ENCODE measurements at regions not wholly inside any gene's neighbourhood (a gene's known extent, or its start where the extent isn't known, plus 50 kb on each side); places are given as distances from the start of the nearest gene placed in this dataset.

DNA sequence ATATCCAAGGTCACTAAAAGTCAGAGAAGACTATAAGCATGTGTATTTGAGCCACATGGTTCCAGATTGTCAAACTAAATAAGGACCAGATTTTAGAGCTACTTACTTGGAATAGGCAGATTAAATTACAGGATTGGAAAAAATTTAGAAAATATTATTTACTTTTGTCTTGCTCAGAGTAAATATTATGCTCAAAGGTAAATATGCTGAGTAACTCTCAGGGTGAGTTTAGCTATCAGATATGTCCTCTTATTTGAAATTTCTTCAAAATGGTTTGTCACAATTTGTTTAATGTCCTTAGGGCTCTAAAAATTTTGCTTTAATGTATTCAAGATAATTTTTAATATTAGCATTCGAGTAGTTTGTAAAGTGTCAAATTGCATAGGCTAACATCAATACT lies 2455.2 kb downstream of the PCDH9 start (continued):
- TF ChIP-seq SNAI1 (CRISPR knock-in tag; IDR thresholded peaks at IDR 0.05; ENCODE audit: borderline replicate concordance) (no peak), TAF1 (CRISPR knock-in tag; IDR thresholded peaks at IDR 0.05) (no peak), NONO (IDR thresholded peaks at IDR 0.05) (no peak), NONO (CRISPR knock-in tag; conservative IDR thresholded peaks at IDR 0.05) (no peak), EHMT2 (IDR thresholded peaks at IDR 0.05; ENCODE audit: borderline replicate concordance, low read depth, low read length) (no peak), ZNF256 (CRISPR knock-in tag; conservative IDR thresholded peaks at IDR 0.05) (no peak), CENPT (CRISPR knock-in tag; IDR thresholded peaks at IDR 0.05; ENCODE audit: low read depth) (no peak), FIP1L1 (IDR thresholded peaks at IDR 0.05; ENCODE audit: borderline replicate concordance, insufficient read depth, low read depth, low read length) (no peak), MBD4 (IDR thresholded peaks at IDR 0.05; ENCODE audit: borderline replicate concordance, low read length) (no peak)
- TF ChIP-seq, protein P1, sequence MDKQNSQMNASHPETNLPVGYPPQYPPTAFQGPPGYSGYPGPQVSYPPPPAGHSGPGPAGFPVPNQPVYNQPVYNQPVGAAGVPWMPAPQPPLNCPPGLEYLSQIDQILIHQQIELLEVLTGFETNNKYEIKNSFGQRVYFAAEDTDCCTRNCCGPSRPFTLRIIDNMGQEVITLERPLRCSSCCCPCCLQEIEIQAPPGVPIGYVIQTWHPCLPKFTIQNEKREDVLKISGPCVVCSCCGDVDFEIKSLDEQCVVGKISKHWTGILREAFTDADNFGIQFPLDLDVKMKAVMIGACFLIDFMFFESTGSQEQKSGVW (CRISPR knock-in tag; IDR thresholded peaks at IDR 0.05; ENCODE audit: borderline replicate concordance) = no peak

DNA sequence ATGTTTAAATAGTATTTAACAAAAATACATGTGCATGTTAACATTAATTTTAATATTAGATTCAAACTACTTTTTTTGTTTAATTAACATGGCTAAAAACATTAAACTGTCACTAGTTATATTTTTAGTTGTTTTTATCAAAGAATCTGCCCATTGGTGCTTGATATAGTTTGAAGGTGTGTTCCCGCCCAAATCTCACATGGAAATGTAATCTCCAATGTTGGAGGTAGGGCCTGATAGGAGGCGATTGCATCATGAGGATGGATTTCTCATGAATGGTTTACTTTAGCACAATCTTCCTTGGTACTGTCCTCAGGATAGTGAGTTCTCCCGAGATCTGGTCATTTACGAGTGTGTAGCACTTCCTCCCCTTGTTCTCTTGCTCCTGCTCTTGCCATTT lies 2459.4 kb downstream of the PCDH9 start:
- no TSS peak for BruUV-seq (replicated peaks)
- Histone ChIP-seq H3K9me3 (ENCODE audit: low read length) (no peaks in the 10 kb centered on the region), H3K36me3 (replicated peaks in 1 of 2; ENCODE audit: control insufficient read depth in 1 of 2, insufficient read depth in 2 of 2, low read length in 2 of 2) (no peaks in the 10 kb centered on the region), H2AFZ (ENCODE audit: low read length) (peak overlapping the region; percentile 54), H3K4me2 (ENCODE audit: low read depth, low read length) (no peak overlapping the region), H3K9ac (ENCODE audit: insufficient read depth, low read depth, low read length) (no peak overlapping the region), H3K4me3 (replicated peaks in 1 of 3; ENCODE audit: insufficient read depth in 1 of 3, low read depth in 2 of 3, low read length in 3 of 3) (no peak overlapping the region), H3K4me1 (ENCODE audit: insufficient read depth, low read length) (no peaks in the 10 kb centered on the region), H3K27me3 (ENCODE audit: control insufficient read depth in 1 of 2, insufficient read depth in 2 of 2, low read length in 2 of 2) (no peaks in the 10 kb centered on the region), H4K20me1 (ENCODE audit: insufficient read depth, low read length) (no peaks in the 10 kb centered on the region), H3K27ac (ENCODE audit: extremely low read length, insufficient read depth, low read length) (no peak overlapping the region), H3K79me2 (ENCODE audit: insufficient read depth, low read length) (no peaks in the 10 kb centered on the region)
- no peak for FAIRE-seq
- no peak for TF ChIP-seq JDP2 (CRISPR knock-in tag; IDR thresholded peaks at IDR 0.05; ENCODE audit: borderline replicate concordance)
- WGBS (ENCODE audit: low lambda C conversion rate) = 0% methylated on average over 4 of the region's 4 CpGs
- no peak for DNase-seq (ENCODE audit: low spot score)
- POLR2A ChIA-PET = no interaction called here
- CTCF ChIA-PET (ENCODE audit: low intra/inter-chr PET ratio, low total read pairs) = no interaction called here
- no peak for ATAC-seq
- intact Hi-C loops (cut with micrococcal nuclease; ENCODE audit: unreplicated experiment) (no loop called here), in situ Hi-C loops (cut with HindIII; ENCODE audit: extremely low pct_ligation_motif_present, low pct_unique_long_range_greater_than_20kb) (no loop called here)
